ENCODE measurements at regions not wholly inside any gene's neighbourhood (a gene's known extent, or its start where the extent isn't known, plus 50 kb on each side); places are given as distances from the start of the nearest gene placed in this dataset.

DNA sequence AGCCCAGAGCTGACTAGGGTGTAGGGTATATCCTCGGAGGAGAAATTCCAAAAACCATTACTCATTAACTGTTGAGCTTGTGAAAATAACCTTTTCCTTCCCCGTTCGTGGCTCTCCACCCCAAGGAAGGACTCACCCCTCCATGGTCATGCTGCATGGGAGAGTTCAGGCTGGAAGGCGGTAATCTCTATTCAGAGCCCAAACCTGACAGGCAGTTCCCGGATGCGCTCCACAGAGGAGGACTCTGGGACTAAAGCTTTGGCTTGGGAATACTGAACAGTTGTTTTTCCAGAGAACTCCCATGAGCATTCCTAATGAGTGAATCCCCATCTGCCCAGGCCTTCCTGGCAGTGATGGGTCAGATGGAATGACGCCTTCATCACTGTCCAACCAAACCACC, 125.4 kb downstream of the BCOR start:
- FAIRE-seq (no peak), DNase-seq (ENCODE audit: insufficient read length, low spot score) (no peak)
- TF ChIP-seq, protein P1, sequence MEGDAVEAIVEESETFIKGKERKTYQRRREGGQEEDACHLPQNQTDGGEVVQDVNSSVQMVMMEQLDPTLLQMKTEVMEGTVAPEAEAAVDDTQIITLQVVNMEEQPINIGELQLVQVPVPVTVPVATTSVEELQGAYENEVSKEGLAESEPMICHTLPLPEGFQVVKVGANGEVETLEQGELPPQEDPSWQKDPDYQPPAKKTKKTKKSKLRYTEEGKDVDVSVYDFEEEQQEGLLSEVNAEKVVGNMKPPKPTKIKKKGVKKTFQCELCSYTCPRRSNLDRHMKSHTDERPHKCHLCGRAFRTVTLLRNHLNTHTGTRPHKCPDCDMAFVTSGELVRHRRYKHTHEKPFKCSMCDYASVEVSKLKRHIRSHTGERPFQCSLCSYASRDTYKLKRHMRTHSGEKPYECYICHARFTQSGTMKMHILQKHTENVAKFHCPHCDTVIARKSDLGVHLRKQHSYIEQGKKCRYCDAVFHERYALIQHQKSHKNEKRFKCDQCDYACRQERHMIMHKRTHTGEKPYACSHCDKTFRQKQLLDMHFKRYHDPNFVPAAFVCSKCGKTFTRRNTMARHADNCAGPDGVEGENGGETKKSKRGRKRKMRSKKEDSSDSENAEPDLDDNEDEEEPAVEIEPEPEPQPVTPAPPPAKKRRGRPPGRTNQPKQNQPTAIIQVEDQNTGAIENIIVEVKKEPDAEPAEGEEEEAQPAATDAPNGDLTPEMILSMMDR (IDR thresholded peaks at IDR 0.05; ENCODE audit: insufficient read depth, missing control alignments), result no peak

DNA sequence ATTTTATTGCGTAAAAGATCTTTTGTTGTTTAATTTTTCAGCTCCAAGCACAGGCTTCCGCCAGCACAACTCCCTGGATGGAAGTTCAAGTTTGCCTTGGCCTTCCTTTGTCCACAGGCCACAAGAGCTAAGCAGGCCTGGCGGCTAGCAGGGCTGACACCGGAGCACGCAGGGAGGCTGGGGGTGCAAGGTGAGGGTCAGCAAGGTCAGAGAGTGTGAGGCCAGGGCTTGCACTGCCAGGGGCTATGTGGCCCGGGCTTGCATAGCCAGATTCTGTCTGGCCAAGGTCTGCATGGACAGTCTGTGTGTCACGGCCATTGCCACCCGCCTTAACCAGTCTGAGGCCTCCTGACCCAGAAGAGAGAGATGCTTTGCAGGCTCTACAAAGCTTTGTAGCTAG, 123.9 kb downstream of the BCOR start:
- FAIRE-seq (no peak), DNase-seq (ENCODE audit: insufficient read length, low spot score) (no peak)
- TF ChIP-seq, protein P1 (IDR thresholded peaks at IDR 0.05; ENCODE audit: insufficient read depth, missing control alignments), result no peak

DNA sequence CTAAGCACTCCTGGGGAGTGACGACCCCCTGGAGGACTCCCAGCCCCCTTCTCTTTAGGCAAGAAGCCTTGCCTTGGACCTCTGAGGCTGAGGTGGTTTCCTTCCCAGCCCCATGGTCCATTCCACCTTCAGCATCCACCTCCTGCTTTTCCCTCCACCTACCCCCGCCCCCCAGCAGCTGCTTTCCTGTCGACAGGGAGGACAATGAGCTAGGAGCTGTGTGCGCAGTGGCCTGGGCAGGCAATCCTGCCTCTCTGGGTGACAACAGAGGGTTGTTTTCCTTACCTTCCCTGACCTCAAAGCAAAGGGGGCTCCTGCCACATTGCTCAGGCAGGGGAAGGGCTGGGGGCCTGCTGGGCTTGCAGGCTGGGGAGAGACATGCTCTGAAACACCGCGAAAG, 123.5 kb downstream of the BCOR start:
- TF ChIP-seq, protein P1 (IDR thresholded peaks at IDR 0.05; ENCODE audit: insufficient read depth, missing control alignments), result no peak
- FAIRE-seq (no peak), DNase-seq (ENCODE audit: insufficient read length, low spot score) (no peak)

DNA sequence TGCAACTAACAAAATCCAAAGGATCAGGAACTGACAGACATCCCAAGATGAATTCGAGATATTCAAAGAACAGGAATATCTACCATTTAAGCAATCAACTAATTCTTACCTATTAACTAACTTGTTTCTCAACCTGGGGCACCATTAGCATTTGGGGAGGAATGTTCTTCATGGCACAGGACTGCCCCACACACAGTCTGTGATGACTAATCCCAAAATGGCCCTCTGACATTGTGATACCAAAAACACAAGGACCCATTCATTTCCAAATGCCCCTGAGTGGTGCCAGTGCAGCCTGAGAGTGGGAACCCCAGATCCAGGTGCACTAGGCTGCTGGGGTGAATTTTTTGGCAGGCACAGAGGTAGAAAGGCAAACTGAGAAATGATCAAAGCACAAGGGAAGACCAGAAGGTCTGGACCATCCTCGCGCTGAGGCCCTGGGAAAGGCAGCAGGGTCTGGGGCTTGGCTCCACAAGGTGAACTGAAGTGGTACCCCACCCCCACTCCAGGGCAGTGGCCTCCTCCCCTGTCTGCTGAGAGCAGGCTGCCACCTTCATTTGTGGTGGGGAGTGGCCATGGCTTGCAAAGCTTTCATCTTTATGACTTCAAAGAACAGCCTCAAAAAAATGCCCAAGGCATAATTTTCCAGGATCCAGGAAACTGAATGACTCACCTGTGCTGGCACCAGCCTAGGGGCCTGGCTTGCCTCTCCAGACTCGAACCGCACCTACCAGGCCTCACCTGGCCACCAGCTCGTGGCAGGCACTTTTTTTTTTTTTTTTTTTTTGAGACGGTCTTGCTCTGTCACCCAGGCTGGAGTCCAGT, 122.4 kb downstream of the BCOR start:
- no peak for FAIRE-seq
- TF ChIP-seq, protein P1 (IDR thresholded peaks at IDR 0.05; ENCODE audit: insufficient read depth, missing control alignments), result no peak
- DNase-seq (ENCODE audit: insufficient read length, low spot score), result no peak

DNA sequence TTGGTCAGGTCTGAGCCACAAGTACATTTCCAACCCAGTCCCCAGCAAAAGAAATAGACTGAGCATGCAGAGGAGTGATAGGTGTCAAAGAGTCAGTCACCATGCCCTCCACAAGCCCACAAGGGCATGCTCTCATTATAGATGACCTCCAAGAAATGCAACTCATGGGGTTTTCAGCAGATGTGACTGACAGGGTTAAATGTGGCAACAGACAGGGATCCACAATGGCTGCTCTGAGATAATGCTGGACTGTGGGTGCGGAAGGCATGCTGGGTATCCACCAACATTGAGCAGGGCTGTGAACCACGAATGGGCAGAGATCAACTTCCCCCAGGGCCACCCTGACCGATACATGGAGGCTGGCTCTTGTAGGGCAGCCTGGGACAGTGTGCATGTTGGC, 115.8 kb downstream of the BCOR start:
- DNase-seq (ENCODE audit: insufficient read length, low spot score) (no peak), FAIRE-seq (no peak)
- TF ChIP-seq, protein P1 (IDR thresholded peaks at IDR 0.05; ENCODE audit: insufficient read depth, missing control alignments), result no peak

DNA sequence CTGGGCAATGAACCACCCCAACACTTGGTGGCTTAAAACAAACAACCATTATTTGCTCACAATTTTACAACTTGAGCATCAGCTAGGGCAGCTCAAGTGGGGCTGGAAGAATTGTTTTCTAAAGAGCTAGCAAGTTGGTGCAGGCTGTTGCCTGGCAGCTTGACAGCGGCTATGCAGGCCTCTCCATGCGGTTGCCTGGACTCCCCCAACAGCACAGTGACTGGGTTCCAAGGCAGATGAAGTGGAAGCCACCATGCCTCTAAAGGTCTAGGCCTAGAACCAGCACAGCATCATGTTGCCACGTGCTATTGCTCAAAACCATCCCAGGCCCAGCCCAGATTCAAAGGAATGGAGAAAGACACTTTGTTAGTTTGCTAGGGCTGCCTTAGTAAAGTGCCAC, 114.8 kb downstream of the BCOR start:
- DNase-seq (ENCODE audit: insufficient read length, low spot score) (no peak), FAIRE-seq (no peak)
- TF ChIP-seq, protein P1 (IDR thresholded peaks at IDR 0.05; ENCODE audit: insufficient read depth, missing control alignments), result no peak

DNA sequence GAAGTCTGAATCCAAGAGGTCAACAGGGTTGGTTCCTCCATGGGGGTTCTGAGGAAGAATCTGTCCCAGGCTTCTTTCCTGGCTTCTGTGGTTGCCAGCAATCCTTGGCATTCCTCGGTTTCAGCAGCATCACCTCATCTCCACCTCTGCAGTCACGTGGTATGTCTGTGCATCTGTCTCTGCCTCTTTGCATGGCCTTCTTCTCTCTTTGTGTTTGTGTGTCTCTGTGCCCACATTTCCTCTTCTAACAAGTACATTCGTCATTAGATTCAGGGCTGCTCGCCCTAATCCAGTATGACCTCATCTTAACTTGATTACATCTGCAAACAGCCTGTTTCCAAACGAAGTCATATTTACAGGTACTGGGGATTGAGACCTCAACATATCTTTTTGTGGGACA, 114.0 kb downstream of the BCOR start:
- TF ChIP-seq, protein P1 (IDR thresholded peaks at IDR 0.05; ENCODE audit: insufficient read depth, missing control alignments), result no peak
- no peak for DNase-seq (ENCODE audit: insufficient read length, low spot score)
- no peak for FAIRE-seq
